GM12891 (cell line): ENCODE measurements at regions not wholly inside any gene's neighbourhood (a gene's known extent, or its start where the extent isn't known, plus 50 kb on each side); places are given as distances from the start of the nearest gene placed in this dataset.

Source experiments
- POLR2A ChIP-seq: IDR thresholded peaks from 2 replicates; pipeline ENCODE4 v1.6.1; 2011; ENCODE audit warnings: low read depth, low read length, control low read depth
- POLR2AphosphoS5 ChIP-seq: IDR thresholded peaks from 2 replicates; pipeline ENCODE4 v1.6.1; 2011; ENCODE audit warnings: low read depth, low read length, control low read depth
- POU2F2 ChIP-seq: IDR thresholded peaks from 2 replicates; pipeline ENCODE4 v1.6.1; 2011; ENCODE audit warnings: low read depth, mild to moderate bottlenecking, control low read depth, low read length, moderate library complexity
- SPI1 ChIP-seq: IDR thresholded peaks from 2 replicates; pipeline ENCODE4 v1.6.1; 2011; ENCODE audit warnings: low read depth, low read length, control low read depth
- TAF1 ChIP-seq: IDR thresholded peaks from 2 replicates; pipeline ENCODE4 v1.6.1; 2011; ENCODE audit warnings: low read depth, low read length, control low read depth

- TF ChIP-seq TAF1 (no peak), POU2F2 (no peak), POLR2A (no peak), POLR2AphosphoS5 (no peak), SPI1 (no peak)
Observed at GRCh38 chr5:52685971-52686370, 101.7 kb upstream of the ITGA1 start.
